Hepatocyte (in vitro differentiated cells): ENCODE measurements at regions not wholly inside any gene's neighbourhood (a gene's known extent, or its start where the extent isn't known, plus 50 kb on each side); places are given as distances from the start of the nearest gene placed in this dataset.

ENCODE experiments used
- DNase-seq: peaks from one replicate; pipeline ENCODE4 v3.0.0-alpha.2; 2016; ENCODE audit warnings: low spot score
- H2AFZ ChIP-seq: fragments of 200-600 bp; sonication (generic); 2 replicates; pipeline ENCODE4 v1.6.0; 2016; ENCODE audit warnings: antibody characterized with exemption, mild to moderate bottlenecking
- H3K27ac ChIP-seq: fragments of 200-600 bp; sonication (generic); 2 replicates; pipeline ENCODE4 v1.5.1; 2016; ENCODE audit warnings: mild to moderate bottlenecking
- H3K27me3 ChIP-seq: fragments of 200-600 bp; sonication (generic); 2 replicates; pipeline ENCODE4 v1.6.1; 2016
- H3K36me3 ChIP-seq: fragments of 200-600 bp; sonication (generic); replicated peaks from 2 replicates; pipeline ENCODE4 v1.5.1; 2016; ENCODE audit warnings: low read depth; ENCODE audit not compliant: insufficient read depth
- H3K4me1 ChIP-seq: fragments of 200-600 bp; sonication (generic); 2 replicates; pipeline ENCODE4 v1.5.1; 2016; ENCODE audit warnings: mild to moderate bottlenecking, moderate library complexity; ENCODE audit not compliant: insufficient read depth
- H3K4me2 ChIP-seq: fragments of 200-600 bp; sonication (generic); 2 replicates; pipeline ENCODE4 v1.6.0; 2016
- H3K4me3 ChIP-seq: fragments of 200-600 bp; sonication (generic); 2 replicates; pipeline ENCODE4 v1.5.1; 2016; ENCODE audit warnings: mild to moderate bottlenecking
- H3K79me2 ChIP-seq: fragments of 200-600 bp; sonication (generic); 2 replicates; pipeline ENCODE4 v1.6.0; 2017; ENCODE audit warnings: mild to moderate bottlenecking
- H3K9me2 ChIP-seq: fragments of 200-600 bp; sonication (generic); replicated peaks from 2 replicates; pipeline ENCODE4 v1.6.0; 2017; ENCODE audit warnings: mild to moderate bottlenecking; ENCODE audit not compliant: insufficient read depth
- H3K9me3 ChIP-seq: fragments of 200-600 bp; sonication (generic); 2 replicates; pipeline ENCODE4 v1.5.1; 2016; ENCODE audit warnings: low read depth, mild to moderate bottlenecking
- H4K20me1 ChIP-seq: fragments of 200-600 bp; sonication (generic); 2 replicates; pipeline ENCODE4 v1.6.0; 2016; ENCODE audit warnings: mild to moderate bottlenecking; ENCODE audit not compliant: insufficient read depth, poor library complexity, severe bottlenecking
- CTCF ChIP-seq: fragments of 200-600 bp; sonication (generic); IDR thresholded peaks from 2 replicates; pipeline ENCODE4 v1.5.1; 2016; ENCODE audit warnings: antibody characterized with exemption, mild to moderate bottlenecking; ENCODE audit not compliant: poor library complexity
- EZH2 ChIP-seq: fragments of 200-600 bp; sonication (generic); IDR thresholded peaks from 2 replicates; pipeline ENCODE4 v1.6.1; 2016; ENCODE audit warnings: antibody characterized with exemption, mild to moderate bottlenecking, borderline replicate concordance
- EZH2phosphoT487 ChIP-seq: fragments of 200-600 bp; sonication (generic); IDR thresholded peaks from one replicate; pipeline ENCODE4 v1.6.1; 2018; ENCODE audit warnings: antibody characterized with exemption, mild to moderate bottlenecking, low read depth, moderate library complexity; ENCODE audit not compliant: unreplicated experiment, severe bottlenecking
- WGBS: methylation state at CpG from one replicate; pipeline ENCODE4 v1.1.6; 2016; ENCODE audit warnings: low lambda C conversion rate; ENCODE audit errors: missing lambda C conversion rate; 5-methylcytosine and 5-hydroxymethylcytosine counted together

DNA sequence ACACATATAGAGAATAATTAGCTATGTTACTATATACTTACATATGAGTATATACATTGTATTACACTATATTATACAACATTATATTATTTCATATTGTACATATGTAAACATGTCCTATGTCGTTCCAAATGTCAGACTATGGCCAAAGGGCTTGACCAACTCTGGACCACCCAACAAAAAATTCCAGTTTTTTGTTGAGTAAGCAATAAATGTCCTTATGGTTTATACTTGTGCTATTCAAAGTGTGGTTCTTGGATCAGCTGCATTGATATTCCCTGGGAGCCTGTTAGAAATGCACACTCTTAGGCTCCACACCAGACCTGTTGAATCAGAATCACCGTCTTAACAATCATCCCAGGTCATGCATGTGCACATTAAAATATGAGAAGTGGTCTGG, 225.4 kb upstream of the ZFP64 start:
- no peak overlapping the region for H3K4me3 ChIP-seq
- H3K4me1 ChIP-seq = no peaks in the 10 kb centered on the region
- TF ChIP-seq EZH2 = no peak
- no peak for TF ChIP-seq EZH2phosphoT487
- no peak for TF ChIP-seq CTCF
- no peaks in the 10 kb centered on the region for H3K9me2 ChIP-seq
- H3K27ac ChIP-seq = no peak overlapping the region
- H3K9me3 ChIP-seq = no peaks in the 10 kb centered on the region
- no peaks in the 10 kb centered on the region for H4K20me1 ChIP-seq
- no peaks in the 10 kb centered on the region for H3K36me3 ChIP-seq
- H3K4me2 ChIP-seq = no peak overlapping the region
- H3K79me2 ChIP-seq = no peaks in the 10 kb centered on the region
- H3K27me3 ChIP-seq = no peaks in the 10 kb centered on the region
- H2AFZ ChIP-seq = no peak overlapping the region
- no peak for DNase-seq
- WGBS = 86% methylated on average over 2 of the region's 2 CpGs

- no peak for TF ChIP-seq EZH2
- no peak for TF ChIP-seq CTCF
- TF ChIP-seq EZH2phosphoT487 = no peak
- H4K20me1 ChIP-seq = no peaks in the 10 kb centered on the region
- no peaks in the 10 kb centered on the region for H3K4me1 ChIP-seq
- no peaks in the 10 kb centered on the region for H3K9me3 ChIP-seq
- H3K4me3 ChIP-seq = no peak overlapping the region
- H3K27ac ChIP-seq = no peak overlapping the region
- H3K27me3 ChIP-seq = no peaks in the 10 kb centered on the region
- no peak overlapping the region for H3K4me2 ChIP-seq
- 93% methylated on average over 1 of the region's 1 CpG for WGBS
- no peak for DNase-seq
- no peak overlapping the region for H2AFZ ChIP-seq
- no peaks in the 10 kb centered on the region for H3K9me2 ChIP-seq
- H3K79me2 ChIP-seq = no peaks in the 10 kb centered on the region
- no peaks in the 10 kb centered on the region for H3K36me3 ChIP-seq
These were observed 220.0 kb upstream of the ZFP64 start for GRCh38 chr20:52411611-52412010.

DNA sequence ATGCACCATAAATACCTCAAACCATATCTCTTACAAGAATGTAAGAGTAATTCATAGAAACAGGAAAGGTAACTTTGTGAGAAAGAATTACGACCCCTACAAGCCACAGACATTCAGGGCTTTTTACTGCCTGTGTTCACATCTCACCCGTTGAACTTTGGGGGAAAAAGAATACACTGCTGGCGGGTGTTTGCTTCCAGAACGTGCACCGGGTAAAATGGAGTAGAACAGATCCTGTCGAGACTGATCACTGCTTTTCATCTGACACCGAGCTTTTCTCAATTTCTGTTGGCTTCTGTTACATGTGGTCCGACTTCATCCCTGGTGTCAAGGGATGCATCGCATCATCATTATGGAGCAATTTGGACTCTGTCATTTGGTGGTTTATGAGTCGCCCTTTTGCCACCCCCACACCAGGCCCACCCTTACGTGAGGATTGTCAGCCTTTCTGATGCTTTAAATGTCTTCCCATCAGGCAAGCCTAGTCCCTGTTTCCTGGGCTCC, 219.2 kb upstream of the ZFP64 start:
- Histone ChIP-seq H3K4me1 (no peaks in the 10 kb centered on the region), H3K36me3 (no peaks in the 10 kb centered on the region), H3K9me3 (no peaks in the 10 kb centered on the region), H2AFZ (no peak overlapping the region), H3K79me2 (no peaks in the 10 kb centered on the region), H3K4me2 (peak overlapping the region; percentile 5), H3K27me3 (no peaks in the 10 kb centered on the region), H3K4me3 (no peak overlapping the region), H4K20me1 (no peaks in the 10 kb centered on the region), H3K9me2 (no peaks in the 10 kb centered on the region), H3K27ac (no peak overlapping the region)
- WGBS = 52% methylated on average over 11 of the region's 11 CpGs
- TF ChIP-seq CTCF = no peak
- no peak for DNase-seq

DNA sequence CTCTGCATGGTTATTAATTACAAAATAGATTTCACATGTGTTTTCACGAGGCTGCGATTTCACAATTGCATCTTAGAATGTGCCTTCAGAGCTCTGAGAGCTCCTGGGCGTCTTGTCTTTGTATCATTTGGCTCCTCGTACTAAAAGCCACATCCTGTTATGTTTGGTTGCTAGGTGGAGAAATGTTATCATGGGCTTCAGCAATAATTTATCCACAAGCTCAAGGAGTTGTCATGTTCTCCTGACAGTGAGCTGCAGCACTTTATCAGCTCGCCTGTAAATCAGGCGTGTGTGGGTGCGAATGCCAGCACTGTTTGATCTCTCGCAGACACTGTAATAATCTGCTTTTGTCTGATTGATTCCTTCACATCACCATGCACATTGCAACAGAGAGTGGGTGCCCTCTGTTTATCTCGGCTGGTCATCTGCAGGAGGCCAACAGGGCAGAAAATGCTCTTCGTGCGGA, 218.6 kb upstream of the ZFP64 start:
- Histone ChIP-seq H3K36me3 (no peaks in the 10 kb centered on the region), H3K27me3 (no peaks in the 10 kb centered on the region), H3K4me1 (no peaks in the 10 kb centered on the region), H2AFZ (no peak overlapping the region), H3K79me2 (no peaks in the 10 kb centered on the region), H3K4me2 (peak overlapping the region; percentile 5), H3K9me3 (no peaks in the 10 kb centered on the region), H4K20me1 (no peaks in the 10 kb centered on the region), H3K4me3 (no peak overlapping the region), H3K9me2 (no peaks in the 10 kb centered on the region), H3K27ac (no peak overlapping the region)
- WGBS = 42% methylated on average over 11 of the region's 11 CpGs
- DNase-seq = peak; percentile 58
- no peak for TF ChIP-seq CTCF
- no peak for TF ChIP-seq EZH2phosphoT487
- no peak for TF ChIP-seq EZH2
